Left colon (tissue), 2 donors: ENCODE measurements at regions not wholly inside any gene's neighbourhood (a gene's known extent, or its start where the extent isn't known, plus 50 kb on each side); places are given as distances from the start of the nearest gene placed in this dataset.
"Not testable (repeated sequence)": the region's sequence is repeated elsewhere in the genome, so short reads cannot be mapped to it uniquely, and the experiment has no call there.

ENCODE experiments used
- ATAC-seq: fragments of 200-7000 bp; cut with Tn5 transposase; one replicate; pipeline ENCODE4 v1.9.1; 2020; ENCODE audit warnings: mild to moderate bottlenecking, moderate library complexity
- DNase-seq, 2 donors: peaks; one replicate each; pipeline ENCODE4 v3.0.0-alpha.2; 2020
- intact Hi-C, 2 donors: fragments of 100-400 bp; cut with DNase I in 1 of 2; cut with micrococcal nuclease in 1 of 2; formaldehyde crosslinking; loops; one replicate each; pipeline versions ENCODE4 v1.11.2 to v1.14.0; 2022; cut with DNase I, micrococcal nuclease
- donor health status: DM: no; HTN: no; CAD: no.
- donor health status: DM: yes; HTN: yes; CAD: no.

DNA sequence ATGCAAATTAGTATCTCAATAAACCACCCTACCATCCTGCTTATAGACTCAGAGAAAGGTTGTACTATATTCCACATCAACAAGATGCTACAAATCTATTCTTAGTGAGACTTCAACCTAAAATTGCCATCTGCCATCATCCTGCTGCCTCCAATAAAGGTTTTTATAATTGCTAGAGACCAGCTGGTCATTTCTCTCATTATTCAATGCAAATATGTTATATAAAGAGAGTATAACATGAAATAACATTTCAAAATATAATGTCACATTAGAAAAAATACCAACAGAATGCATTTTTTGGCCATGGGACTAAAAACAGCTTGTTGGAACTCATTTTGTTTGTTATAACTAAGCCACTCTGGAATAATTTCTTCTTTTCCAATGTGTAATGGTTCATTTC is 247.3 kb downstream of the LRIG3 start:
- no peak for ATAC-seq
- intact Hi-C loops = no loop called here
- no peak for DNase-seq

DNA sequence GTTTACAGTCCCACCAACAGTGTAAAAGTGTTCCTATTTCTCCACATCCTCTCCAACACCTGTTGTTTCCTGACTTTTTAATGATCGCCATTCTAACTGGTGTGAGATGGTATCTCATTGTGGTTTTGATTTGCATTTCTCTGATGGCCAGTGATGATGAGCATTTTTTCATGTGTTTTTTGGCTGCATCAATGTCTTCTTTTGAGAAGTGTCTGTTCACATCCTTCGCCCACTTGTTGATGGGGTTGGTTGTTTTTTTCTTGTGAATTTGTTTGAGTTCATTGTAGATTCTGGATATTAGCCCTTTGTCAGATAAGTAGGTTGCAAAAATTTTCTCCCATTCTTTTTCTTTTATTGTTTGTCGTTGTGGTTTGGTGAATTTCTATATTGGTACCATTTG is 242.5 kb downstream of the LRIG3 start:
- DNase-seq, intact Hi-C loops, ATAC-seq: not testable (repeated sequence)

DNA sequence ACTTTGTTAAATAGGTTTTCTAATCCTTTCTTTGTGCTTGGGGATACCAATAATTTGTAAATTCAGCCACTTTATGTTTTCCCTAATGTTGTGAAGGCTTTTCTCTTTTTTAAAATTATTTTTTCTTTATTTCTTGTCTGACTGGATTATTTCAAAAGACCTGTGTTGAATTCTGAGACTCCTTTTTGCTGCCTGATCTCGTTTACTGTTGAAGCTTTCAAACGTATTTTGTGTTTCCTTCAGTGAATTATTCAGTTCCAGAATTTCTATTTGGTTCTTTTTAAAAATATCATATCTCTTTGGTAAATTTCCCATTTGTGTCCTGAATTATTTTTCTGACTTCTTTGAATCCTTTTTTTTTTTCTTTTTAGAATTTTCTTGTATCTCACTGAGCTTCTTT is 241.6 kb downstream of the LRIG3 start:
- intact Hi-C loops = no loop called here
- no peak for DNase-seq
- no peak for ATAC-seq

DNA sequence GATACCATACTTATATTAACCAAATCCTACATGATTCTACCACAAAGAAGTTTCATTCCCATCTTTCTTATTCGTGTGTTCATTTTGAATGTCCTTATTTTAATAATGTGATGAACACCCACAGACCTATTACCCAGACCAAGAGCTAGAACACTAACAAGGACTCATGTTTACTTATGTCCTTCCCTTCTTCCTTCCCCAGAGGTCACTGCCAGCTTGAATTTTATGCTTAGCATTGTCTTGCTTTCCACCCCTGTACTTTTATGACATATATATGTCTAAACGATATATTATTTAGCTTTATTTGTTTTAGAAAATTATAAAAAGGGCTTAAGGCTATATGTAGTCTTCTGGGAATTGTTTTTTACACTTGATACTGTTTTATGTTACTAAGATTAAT is 238.6 kb downstream of the LRIG3 start:
- ATAC-seq (peak; percentile 56), DNase-seq (no peak)
- intact Hi-C loops = no loop called here

DNA sequence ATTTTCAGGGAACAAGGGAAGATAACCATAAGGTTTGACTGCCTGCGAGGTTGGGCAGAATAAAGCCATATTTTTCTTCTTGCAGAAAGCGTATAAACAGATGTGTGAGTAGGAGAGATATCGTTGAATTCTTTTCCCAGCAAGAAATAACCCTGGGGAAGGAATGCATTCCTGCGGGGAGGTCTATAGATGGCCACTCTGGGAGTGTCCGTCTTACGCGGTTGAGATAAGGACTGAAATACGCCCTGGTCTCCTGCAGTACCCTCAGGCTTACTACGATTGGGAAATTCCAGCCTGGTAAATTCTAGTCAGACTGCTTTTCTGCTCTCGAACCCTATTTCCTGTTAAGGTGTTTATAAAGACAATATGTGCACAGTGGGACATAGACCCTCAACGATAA is 225.0 kb downstream of the LRIG3 start:
- intact Hi-C loops = no loop called here
- no peak for DNase-seq
- no peak for ATAC-seq

DNA sequence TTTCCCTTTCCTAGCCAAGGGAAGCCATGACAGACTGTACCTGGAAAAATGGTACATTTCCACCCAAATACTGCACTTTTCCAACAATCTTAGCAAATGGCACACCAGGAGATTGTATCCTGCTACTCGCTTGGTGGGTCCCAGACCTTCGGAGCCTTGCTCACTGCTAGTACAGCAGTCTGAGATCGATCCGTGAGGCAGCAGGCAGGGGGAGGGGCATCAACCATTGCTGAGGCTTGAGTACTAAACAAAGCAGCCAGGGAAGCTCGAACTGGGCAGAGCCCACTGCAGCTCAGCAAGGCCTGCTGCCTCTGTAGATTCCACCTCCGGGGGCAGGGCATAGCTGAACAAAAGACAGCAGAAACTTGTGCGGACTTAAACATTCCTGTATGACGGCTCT is 218.8 kb downstream of the LRIG3 start:
- intact Hi-C loops = no loop called here
- DNase-seq (no peak), ATAC-seq (no peak)

DNA sequence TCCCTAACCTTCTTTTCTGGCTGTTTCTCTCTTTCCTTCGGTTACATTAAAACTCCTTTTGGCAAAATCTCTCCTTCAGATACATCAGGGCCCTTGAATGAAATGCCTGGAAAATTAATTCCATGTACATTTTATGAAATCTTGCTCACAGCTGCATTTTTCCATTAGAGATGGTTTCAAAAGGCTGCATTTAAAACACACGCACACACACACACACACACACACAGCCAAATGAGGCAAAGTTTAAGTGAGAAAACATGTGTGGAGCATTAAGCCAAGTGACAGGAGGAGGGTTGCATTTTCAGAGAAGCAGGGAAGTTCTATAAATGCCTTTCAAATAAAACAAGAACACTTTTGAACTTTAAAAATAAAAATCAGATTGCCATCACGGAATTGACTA is 216.4 kb downstream of the LRIG3 start:
- ATAC-seq (no peak), DNase-seq (no peak)
- intact Hi-C loops = no loop called here

DNA sequence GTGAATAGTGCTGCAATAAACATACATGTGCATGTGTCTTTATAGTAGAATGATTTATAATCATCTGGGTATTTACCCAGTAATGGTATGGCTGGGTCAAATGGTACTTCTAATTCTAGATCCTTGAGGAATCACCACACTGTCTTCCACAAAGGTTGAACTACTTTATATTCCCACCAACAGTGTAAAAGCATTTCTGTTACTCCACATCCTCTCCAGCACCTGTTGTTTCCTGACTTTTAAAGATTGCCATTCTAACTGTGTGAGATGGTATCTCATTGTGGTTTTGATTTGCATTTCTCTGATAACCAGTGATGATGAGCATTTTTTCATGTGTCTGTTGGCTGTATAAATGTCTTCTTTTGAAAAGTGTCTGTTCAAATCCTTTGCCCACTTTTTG is 215.5 kb downstream of the LRIG3 start:
- DNase-seq, ATAC-seq, intact Hi-C loops: not testable (repeated sequence)

DNA sequence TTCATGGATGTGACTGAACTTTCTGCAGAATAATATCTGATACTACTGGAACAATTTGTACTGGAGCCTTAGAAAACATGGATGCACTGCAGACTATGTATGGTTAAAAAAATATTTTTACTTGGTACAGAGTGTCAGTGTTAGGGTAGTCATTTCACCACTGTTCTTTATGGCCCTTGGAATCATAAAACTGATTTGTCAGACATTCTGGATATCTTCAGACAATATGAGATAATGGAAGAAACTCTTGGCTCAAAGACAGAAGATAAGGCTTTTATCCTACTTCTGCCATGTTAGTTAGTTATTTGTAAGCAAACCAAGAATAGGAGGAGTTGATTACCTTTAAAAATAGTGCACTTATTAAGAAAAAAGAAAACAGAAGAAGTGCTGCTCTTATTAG is 209.4 kb downstream of the LRIG3 start:
- ATAC-seq (no peak), DNase-seq (no peak)
- intact Hi-C loops = no loop called here

DNA sequence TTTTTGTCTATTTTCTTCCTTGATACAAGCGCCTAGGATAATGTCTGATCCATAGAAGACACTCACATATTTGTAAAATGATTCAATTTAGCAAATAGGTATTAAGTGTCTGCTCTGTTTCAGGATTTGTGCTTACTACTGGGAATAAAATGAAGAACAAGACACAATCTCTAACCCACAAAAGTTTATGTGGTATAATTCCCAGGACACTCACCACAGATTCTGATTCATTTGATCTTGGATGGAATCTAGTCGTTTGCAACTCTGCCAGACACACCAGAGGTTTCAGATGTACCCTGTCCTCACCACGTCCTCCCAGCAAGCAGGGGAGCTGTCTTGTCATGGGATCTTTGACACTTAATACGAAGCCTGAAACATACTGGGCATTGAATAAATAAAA is 208.3 kb downstream of the LRIG3 start:
- intact Hi-C loops = no loop called here
- DNase-seq (no peak), ATAC-seq (no peak)

DNA sequence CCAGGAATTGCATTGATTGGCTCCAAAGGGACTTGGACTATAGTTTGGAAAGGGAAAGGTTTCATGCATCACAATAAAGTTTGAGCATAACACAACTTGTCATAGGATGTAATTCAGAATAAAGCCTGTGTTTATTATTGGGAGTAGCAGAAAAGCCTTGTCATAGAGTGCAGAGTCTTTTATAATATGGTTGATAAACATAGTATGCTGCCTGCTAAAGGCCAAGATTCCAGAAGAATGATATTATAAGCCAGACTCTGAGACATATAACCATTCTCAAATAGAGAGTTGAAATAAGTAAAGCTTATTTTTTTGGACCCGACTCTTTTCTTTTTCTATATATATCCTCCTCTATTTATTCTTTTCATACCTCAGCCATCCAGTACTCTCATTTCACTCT is 207.3 kb downstream of the LRIG3 start:
- DNase-seq = no peak
- intact Hi-C loops = no loop called here
- no peak for ATAC-seq

DNA sequence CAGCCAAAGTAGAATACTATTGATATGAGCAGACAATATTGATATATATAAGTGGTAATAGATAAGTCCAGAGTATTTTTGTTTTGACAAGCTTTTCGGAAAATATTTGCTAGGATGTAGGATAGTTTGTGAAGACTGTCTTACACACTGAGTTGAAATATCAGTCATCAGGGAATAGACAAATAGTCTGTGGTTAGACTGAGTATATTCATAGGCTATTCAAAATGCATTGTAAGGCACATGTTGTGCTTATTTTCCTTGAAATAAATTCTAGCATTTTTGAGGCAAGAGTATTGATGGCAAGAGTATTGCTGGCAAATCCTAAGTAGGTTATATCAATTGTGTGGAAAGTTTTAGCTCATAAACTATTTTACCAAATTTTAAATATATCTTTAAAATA is 201.1 kb downstream of the LRIG3 start:
- intact Hi-C loops = no loop called here
- DNase-seq (no peak), ATAC-seq (no peak)

DNA sequence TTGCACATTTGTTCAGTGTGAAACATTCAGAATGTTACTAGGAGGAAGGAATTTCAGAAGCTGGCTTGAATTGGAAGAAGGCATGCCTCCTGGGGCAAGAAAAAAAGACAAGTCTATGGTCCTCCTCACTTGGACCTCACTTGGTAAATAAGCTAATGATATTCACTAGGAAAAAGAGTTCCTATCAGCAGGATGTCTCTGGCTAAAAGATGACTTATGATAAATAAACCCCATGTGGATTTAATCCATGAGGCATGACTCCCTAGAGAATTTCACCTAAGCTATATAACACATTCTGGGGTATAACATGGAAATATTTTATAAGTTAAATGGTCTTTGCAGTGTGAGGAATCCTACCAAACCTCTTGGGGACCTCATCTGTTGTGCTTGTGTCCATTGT is 199.9 kb downstream of the LRIG3 start:
- no peak for DNase-seq
- intact Hi-C loops = no loop called here
- no peak for ATAC-seq

DNA sequence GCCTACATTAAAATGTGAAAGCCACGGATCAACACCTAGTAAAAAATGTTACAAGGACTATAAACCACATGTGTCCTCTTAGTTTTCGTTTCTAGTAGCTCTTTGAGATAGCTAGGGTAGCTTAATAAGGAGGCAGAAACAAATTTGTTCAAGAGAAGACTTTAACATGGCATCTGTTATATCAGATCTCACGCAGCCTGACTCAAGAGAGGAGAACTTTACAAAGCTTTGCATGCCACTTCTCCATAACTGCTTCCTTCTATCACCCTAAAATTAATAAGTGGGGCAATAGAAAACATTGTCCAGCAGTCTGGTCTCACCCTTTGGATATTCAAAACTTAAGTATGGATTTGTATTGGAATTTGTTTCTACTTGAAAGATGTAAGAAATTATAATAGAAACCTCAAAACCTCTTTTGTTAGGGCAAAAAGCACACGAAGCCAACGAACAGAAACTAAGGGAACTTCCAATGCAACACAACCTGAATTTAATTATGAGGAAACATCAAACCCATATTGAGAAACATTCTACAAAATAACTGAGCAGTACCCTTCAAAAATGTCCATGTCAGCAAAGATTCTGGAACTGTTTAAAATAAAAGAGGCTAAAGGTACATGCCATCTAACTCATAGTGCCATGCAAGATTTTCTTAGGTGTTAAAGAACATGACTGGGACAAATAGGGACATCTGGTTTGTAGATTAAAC is 194.8 kb downstream of the LRIG3 start:
- DNase-seq = no peak
- intact Hi-C loops = no loop called here
- no peak for ATAC-seq

DNA sequence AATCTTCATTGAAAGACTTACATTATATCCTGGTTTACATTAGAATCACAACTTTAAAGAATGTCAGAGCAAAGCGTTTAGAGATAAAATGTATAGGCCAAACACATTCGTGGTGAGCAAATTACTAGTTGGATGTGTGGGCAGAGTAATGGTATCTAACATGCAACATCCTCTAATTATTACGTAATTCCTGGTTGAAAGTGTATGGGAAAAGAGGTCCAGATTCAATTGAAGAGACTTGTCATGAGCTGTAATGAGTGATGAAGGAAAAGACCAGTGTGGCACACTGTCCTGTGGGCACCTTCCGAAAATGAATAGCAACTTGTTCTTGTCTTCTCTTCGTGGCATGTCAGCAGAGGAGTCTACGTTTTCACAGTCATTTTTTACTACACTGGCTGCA is 192.8 kb downstream of the LRIG3 start:
- ATAC-seq (no peak), DNase-seq (no peak)
- intact Hi-C loops = no loop called here

DNA sequence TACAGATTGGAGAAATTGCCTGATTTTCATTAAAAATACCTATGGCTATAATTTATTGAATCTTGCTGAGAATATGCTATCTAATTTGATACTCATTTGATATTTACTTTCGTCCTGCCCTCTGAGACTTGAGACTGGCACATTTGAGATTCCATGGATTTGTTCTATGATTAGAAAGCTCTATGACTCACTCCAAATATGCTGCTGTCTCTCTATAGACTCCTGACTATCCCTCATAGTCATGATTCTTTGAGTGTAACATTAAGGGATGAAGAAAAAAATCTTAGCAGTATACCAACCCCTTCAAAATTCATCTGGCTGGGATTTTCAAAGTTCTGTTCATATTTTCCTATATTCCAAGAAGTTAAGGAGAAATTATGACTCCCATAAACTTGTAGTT is 191.9 kb downstream of the LRIG3 start:
- intact Hi-C loops = no loop called here
- DNase-seq (no peak), ATAC-seq (no peak)

DNA sequence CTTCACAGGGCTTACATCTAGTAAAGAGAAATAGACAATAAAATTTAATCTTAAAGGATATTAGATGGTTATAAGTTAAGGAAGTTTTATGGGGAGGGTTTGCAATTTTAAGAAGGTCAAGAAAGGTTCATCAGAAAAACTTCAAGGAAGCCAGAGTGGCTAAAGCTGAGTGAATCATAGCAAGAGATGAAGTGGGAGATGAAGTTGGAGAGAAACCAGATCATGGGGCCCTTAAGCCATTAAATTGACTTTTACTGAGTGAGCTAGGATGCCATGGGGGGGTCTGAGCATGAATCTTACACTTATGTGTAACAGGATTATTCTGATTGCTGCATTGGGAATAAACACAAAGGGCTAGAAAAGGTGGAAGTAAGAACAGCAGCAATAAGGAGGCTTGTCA is 189.2 kb downstream of the LRIG3 start:
- ATAC-seq = no peak
- DNase-seq = no peak
- intact Hi-C loops = no loop called here

DNA sequence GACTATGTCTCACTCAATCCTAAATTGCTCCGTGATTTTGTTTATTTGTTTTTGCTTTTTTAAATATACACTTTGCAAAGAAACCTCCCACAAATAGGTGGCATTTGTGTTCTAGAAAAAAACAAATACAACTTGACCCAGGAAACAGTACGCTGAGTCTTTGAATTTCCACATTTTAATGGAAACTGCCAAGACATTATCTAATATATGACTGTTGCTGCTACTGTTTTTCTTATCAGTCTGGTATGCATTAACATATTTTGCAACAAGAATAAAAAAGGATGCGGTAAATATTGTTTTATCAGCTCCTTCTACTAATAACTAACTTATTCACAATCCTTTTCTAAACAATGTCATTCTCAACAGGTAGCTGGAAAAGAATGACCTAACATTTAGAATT is 187.4 kb downstream of the LRIG3 start:
- intact Hi-C loops = no loop called here
- no peak for ATAC-seq
- no peak for DNase-seq

DNA sequence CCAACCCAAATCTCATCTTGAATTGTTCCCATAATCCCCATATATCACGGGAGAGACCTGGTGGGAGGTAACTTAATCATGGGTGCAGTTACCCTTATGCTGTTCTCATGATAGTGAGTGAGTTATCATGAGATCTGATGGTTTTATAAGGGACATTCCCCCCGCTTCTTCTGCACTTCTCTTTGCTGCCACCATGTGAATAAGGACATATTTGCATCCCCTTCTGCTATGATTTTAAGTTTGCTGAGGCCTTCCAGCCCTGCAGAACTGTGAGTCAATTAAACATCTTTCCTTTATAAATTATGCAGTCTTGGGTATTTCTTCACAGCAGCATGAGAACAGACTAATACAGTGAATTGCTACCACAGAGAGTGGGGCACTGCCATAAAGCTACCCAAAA is 179.1 kb downstream of the LRIG3 start:
- no peak for DNase-seq
- intact Hi-C loops = no loop called here
- ATAC-seq = no peak

DNA sequence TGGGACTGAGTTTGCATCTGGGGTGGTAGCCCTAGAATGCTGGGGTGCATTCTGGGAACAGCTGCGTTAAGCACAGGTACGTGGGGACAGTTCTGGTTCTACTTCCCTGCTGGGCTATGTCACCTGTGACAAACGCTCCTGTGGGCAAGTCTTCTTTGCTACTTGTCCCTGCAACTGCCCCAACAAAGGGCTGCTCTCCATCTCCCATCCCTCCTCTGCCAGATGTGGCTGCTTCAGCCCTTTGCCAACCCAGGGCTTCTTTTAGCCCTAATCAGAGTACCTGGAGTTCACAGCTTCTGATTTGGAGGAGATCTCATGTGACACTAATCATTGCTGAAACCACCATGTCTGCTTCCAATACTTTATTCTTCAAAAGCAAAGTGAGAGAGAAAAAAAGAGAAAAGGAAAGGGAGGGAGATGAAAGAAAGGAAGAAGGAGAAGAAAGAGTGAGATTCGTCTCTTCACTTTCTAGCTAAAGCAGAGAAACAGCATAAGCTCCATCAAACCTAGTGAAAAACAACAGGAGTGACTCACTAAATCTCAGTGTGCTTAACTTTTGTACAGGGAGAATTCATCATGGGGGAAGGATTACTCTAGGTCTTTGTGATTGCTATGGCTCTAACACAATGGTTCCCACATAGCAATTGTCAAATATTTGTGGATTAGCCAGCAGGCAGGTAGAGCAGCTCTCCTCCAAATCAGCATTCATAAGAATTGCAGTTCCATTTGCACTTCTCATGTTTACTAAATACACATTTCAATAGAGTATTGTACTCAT is 174.8 kb downstream of the LRIG3 start:
- no peak for DNase-seq
- intact Hi-C loops = no loop called here
- ATAC-seq = no peak

DNA sequence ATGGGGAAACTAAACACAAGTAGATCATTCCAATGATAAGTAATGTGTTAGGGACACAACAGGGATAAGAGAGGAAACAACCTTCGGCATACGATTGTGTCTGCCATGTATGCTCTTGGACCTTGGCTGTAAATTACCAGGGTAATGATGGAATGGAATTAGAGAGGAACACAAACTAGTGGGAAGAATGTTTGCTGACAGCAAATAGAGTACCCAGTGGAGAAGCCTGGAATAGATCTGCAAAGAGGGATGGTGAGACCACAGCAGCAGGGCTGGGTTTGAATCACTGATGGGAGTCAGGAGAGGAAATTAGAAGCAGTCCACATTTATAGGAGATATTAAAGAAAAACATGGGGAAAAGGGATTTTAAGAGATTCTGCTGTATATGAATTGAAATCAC is 172.8 kb downstream of the LRIG3 start:
- DNase-seq (no peak), ATAC-seq (no peak)
- intact Hi-C loops = no loop called here
